ENCODE measurements at regions not wholly inside any gene's neighbourhood (a gene's known extent, or its start where the extent isn't known, plus 50 kb on each side); places are given as distances from the start of the nearest gene placed in this dataset.

DNA sequence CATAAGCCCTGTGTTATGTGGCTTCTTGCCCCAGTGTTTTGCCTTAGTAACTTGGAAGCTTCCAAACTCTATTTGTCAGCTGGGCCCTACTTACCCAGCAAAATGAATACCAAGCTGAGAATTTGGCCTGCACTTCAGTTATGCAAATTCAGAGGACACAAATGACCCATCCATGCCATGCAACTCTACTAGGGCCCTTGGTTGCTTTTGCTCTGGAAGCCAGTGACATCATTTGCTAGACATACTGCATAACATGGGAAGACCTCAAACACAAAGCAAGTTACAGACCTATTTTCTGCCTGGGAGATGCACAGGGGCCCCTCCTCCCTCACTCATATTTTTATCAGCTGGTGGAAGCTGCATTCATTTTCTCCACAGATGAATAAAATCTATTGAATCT lies 90.2 kb upstream of the PPM1H start:
- TF ChIP-seq SUZ12 (IDR thresholded peaks at IDR 0.05) (no peak), FOXA1 (IDR thresholded peaks at IDR 0.05) (no peak), SP1 (IDR thresholded peaks at IDR 0.05) (no peak)
- TF ChIP-seq, protein P1, sequence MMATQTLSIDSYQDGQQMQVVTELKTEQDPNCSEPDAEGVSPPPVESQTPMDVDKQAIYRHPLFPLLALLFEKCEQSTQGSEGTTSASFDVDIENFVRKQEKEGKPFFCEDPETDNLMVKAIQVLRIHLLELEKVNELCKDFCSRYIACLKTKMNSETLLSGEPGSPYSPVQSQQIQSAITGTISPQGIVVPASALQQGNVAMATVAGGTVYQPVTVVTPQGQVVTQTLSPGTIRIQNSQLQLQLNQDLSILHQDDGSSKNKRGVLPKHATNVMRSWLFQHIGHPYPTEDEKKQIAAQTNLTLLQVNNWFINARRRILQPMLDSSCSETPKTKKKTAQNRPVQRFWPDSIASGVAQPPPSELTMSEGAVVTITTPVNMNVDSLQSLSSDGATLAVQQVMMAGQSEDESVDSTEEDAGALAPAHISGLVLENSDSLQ (IDR thresholded peaks at IDR 0.05), result no peak
- no peak for DNase-seq (ENCODE audit: extremely low spot score)
- ChIA-PET POLR2A (no interaction called here), CTCF (no interaction called here)

DNA sequence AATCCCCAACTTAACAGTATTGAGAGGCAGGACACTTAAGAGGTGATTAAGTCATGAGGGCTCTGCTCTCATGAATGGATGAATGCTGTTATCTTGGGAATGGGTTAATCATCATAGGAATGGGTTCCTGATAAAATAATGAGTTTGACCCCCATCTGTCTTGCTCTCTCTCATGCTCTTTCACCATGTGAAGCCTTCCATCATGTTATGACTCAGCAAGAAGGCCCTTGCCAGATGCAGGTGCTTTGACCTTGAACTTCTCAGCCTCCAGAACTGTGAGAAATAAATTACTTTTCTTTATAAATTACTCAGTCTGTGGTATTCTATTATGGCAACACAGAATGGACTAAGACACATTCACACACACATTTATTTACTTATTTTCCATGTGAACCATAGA lies 89.0 kb upstream of the PPM1H start:
- DNase-seq (ENCODE audit: extremely low spot score), result no peak
- POLR2A ChIA-PET, result no interaction called here
- CTCF ChIA-PET, result no interaction called here
- TF ChIP-seq FOXK2 (IDR thresholded peaks at IDR 0.05) (no peak), HDGF (IDR thresholded peaks at IDR 0.05; ENCODE audit: borderline replicate concordance) (no peak), L3MBTL2 (conservative IDR thresholded peaks at IDR 0.05) (no peak)

DNA sequence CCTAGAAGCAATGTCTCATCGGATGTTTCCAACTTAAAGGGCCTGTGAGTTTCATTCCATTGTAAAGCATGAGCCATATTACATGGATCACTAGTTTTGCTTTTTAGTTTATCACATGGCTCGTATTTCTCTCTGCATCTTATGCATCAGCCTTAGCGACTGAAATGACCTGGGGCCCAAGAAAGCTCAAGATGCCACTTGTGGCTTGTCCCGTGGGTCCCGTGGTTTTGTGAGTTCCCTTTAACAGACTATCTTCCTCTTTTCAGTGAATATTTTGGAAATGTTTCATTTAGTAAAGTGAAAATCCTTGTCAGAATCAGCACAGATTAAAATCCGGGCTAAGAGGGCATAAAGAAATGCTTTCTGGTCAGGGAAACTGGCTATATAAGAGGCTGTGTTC lies 86.2 kb upstream of the PPM1H start:
- TF ChIP-seq FOXA1 (IDR thresholded peaks at IDR 0.05), result no peak
- no peak for TF ChIP-seq ARNT (IDR thresholded peaks at IDR 0.05)
- TF ChIP-seq, protein P1 (IDR thresholded peaks at IDR 0.05), result no peak
- CTCF ChIA-PET, result no interaction called here
- POLR2A ChIA-PET, result no interaction called here
- no peak for DNase-seq (ENCODE audit: extremely low spot score)

DNA sequence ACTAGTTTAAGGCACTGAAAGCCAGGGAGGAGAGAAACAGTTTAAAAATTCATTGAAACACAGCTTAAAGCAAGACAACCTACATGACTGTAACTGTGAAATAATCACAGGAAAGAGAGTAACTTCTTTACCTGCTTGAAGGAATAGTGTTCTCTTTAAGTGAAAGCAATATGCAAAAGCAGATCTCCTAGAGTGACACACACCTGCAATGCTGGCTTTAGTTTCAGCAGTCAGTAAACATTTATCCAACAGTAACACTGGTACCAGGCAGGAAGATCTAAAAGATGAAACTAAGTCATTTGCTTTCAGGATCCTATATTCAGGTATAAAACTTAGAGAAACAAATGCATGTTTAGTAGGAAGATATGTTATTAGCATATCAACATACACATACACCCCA lies 85.3 kb upstream of the PPM1H start:
- CTCF ChIA-PET, result no interaction called here
- no peak for DNase-seq (ENCODE audit: extremely low spot score)
- TF ChIP-seq FOXA1 (IDR thresholded peaks at IDR 0.05), result no peak
- POLR2A ChIA-PET, result no interaction called here

DNA sequence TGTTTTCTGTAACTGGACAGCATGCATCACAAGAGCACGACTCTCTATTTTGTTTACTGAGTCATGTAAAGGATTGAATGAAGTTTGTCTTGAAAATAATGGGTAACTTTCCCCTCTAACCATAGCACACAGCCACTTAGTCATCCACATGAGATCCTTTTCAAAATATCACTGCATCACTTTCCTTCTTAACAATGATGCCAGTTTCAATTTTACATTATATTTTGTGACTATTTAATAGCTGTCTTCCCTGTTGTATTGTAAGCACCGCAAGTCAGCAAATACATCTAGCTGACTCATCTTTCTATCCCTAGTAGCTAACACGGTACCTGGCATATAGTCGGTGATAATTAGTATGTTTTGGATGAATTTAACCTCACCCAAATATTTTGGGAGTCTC lies 83.3 kb upstream of the PPM1H start:
- no peak for DNase-seq (ENCODE audit: extremely low spot score)
- ChIA-PET CTCF (no interaction called here), POLR2A (no interaction called here)
- no peak for TF ChIP-seq NFRKB (IDR thresholded peaks at IDR 0.05)
- TF ChIP-seq LEF1 (IDR thresholded peaks at IDR 0.05; ENCODE audit: borderline replicate concordance), result no peak
- TF ChIP-seq, protein P1 (IDR thresholded peaks at IDR 0.05), result no peak
- no peak for TF ChIP-seq BHLHE40 (IDR thresholded peaks at IDR 0.05; ENCODE audit: borderline replicate concordance)
- no peak for TF ChIP-seq ZNF384 (IDR thresholded peaks at IDR 0.05)
- TF ChIP-seq FOXA1 (IDR thresholded peaks at IDR 0.05), result no peak

DNA sequence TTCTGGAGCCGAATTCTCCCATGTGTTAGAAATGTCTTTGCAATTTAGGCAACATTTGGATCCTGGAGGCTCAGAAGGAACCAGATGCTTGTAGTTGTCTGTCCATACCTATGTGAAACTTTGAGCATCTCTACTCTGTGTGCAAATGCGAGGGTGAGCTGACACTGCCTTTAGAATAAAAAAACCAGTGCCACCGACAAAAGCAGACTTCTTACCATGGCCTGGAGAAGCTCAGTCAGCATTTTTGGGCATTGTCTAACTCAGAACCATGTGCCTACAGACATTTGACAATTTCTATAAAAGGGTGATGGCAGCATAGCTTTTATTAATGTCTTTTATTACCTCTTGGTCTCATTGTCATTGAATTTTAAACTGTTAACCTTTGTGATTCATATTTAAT lies 78.4 kb upstream of the PPM1H start:
- ChIA-PET CTCF (no interaction called here), POLR2A (no interaction called here)
- TF ChIP-seq TARDBP (IDR thresholded peaks at IDR 0.05), result no peak
- DNase-seq (ENCODE audit: extremely low spot score), result no peak

DNA sequence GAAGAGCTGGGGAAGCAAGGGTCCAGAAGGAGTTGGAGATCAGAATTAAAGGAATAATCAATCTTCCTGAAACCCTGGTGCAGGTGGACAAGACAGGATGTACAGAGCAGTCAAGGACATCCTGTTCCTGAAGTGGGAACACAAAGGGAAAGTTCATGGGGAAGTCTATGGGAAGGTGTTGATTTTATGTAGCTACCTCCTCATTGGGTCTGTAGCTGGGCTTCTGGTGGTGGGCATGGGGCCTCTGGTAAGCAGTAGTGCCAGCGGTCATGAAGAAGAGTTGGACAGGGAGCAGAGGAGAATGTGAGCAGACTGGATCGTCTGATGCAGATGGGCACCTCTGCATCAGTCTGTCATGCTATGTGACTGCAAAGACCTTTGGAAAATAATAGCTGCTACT lies 75.7 kb upstream of the PPM1H start:
- TF ChIP-seq ELF4 (IDR thresholded peaks at IDR 0.05) (no peak), FOXM1 (IDR thresholded peaks at IDR 0.05; ENCODE audit: borderline replicate concordance) (no peak), FOXK2 (IDR thresholded peaks at IDR 0.05) (no peak), L3MBTL2 (conservative IDR thresholded peaks at IDR 0.05) (no peak), TARDBP (IDR thresholded peaks at IDR 0.05) (no peak), ARNT (IDR thresholded peaks at IDR 0.05) (no peak), CTBP1 (IDR thresholded peaks at IDR 0.05; ENCODE audit: borderline replicate concordance) (no peak), HDGF (IDR thresholded peaks at IDR 0.05; ENCODE audit: borderline replicate concordance) (no peak), SUZ12 (IDR thresholded peaks at IDR 0.05) (no peak), ZNF384 (IDR thresholded peaks at IDR 0.05) (no peak), NFRKB (IDR thresholded peaks at IDR 0.05) (no peak), SP1 (IDR thresholded peaks at IDR 0.05) (no peak), BHLHE40 (IDR thresholded peaks at IDR 0.05; ENCODE audit: borderline replicate concordance) (no peak), LEF1 (IDR thresholded peaks at IDR 0.05; ENCODE audit: borderline replicate concordance) (no peak), FOXA1 (IDR thresholded peaks at IDR 0.05) (no peak)
- TF ChIP-seq, protein P1 (IDR thresholded peaks at IDR 0.05), result no peak
- ChIA-PET CTCF (no interaction called here), POLR2A (no interaction called here)
- no peak for DNase-seq (ENCODE audit: extremely low spot score)

DNA sequence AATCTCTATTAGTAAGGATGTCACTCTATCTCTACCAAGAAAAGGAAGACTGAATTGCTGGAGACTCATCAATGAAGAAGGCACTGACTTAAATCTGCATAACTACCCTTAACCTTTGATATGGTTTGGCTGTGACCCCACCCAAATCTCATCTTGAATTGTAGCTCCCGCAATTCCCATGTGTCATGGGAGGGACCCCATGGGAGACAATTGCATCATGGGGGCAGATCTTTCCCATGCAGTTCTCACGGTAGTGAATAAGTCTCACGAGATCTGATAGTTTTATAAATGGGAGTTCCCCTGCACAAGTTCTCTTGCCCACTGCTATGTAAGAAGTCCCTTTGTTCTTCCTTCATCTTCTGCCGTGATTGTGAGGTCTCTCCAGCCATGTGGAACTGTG lies 73.4 kb upstream of the PPM1H start:
- no peak for DNase-seq (ENCODE audit: extremely low spot score)
- ChIA-PET POLR2A (no interaction called here), CTCF (no interaction called here)
- TF ChIP-seq ELF4 (IDR thresholded peaks at IDR 0.05) (no peak), SUZ12 (IDR thresholded peaks at IDR 0.05) (no peak), NFRKB (IDR thresholded peaks at IDR 0.05) (no peak), L3MBTL2 (conservative IDR thresholded peaks at IDR 0.05) (no peak), LEF1 (IDR thresholded peaks at IDR 0.05; ENCODE audit: borderline replicate concordance) (no peak), TARDBP (IDR thresholded peaks at IDR 0.05) (no peak), ZNF384 (IDR thresholded peaks at IDR 0.05) (no peak), SP1 (IDR thresholded peaks at IDR 0.05) (no peak), FOXM1 (IDR thresholded peaks at IDR 0.05; ENCODE audit: borderline replicate concordance) (no peak), BHLHE40 (IDR thresholded peaks at IDR 0.05; ENCODE audit: borderline replicate concordance) (no peak), ARNT (IDR thresholded peaks at IDR 0.05) (no peak), HDGF (IDR thresholded peaks at IDR 0.05; ENCODE audit: borderline replicate concordance) (no peak), FOXA1 (IDR thresholded peaks at IDR 0.05) (no peak), FOXK2 (IDR thresholded peaks at IDR 0.05) (no peak), CTBP1 (IDR thresholded peaks at IDR 0.05; ENCODE audit: borderline replicate concordance) (no peak)
- TF ChIP-seq, protein P1 (IDR thresholded peaks at IDR 0.05), result no peak

Data from HEK293T (cell line).